ENCODE measurements at regions not wholly inside any gene's neighbourhood (a gene's known extent, or its start where the extent isn't known, plus 50 kb on each side); places are given as distances from the start of the nearest gene placed in this dataset.

DNA sequence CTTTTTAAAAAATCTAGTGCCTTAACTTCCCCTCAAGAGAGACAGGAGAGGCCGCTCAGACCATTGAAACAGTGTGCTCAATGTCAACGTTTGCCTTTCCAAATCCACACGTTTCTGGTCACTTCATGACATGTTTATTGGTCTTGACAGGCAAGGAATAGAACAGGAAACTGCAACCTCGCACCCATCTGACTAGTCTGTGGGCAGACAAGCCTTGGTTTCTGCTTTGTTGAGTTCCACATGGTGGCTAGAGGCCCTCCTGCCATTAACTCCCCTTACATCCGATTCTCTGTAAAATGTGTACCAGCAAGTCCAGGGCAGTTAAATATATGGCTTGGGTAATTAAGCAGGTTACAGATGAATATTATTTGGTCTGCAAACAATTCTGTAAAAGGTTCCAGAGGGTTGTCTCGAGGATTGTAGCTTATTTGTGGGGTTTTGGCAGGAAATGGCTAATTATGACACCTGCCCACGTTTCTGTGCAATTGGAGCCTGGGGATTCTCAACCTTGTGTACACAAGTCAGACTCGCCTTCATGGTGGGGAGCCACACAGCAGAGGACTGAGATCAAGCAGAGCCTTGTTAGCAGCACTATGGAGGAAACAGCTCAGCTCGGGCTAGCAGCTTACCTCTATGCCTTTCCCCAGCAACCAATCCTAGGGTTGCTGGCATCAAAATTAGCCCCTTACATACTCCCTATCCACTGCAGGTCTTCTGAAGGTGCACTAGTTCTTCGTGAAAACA, 317.5 kb upstream of the IGF1R start:
- H3K9me3 ChIP-seq: no peaks in the 10 kb centered on the region
- H3K27ac ChIP-seq: no peak overlapping the region
- no peak overlapping the region for H3K4me3 ChIP-seq
- TF ChIP-seq, protein P1, sequence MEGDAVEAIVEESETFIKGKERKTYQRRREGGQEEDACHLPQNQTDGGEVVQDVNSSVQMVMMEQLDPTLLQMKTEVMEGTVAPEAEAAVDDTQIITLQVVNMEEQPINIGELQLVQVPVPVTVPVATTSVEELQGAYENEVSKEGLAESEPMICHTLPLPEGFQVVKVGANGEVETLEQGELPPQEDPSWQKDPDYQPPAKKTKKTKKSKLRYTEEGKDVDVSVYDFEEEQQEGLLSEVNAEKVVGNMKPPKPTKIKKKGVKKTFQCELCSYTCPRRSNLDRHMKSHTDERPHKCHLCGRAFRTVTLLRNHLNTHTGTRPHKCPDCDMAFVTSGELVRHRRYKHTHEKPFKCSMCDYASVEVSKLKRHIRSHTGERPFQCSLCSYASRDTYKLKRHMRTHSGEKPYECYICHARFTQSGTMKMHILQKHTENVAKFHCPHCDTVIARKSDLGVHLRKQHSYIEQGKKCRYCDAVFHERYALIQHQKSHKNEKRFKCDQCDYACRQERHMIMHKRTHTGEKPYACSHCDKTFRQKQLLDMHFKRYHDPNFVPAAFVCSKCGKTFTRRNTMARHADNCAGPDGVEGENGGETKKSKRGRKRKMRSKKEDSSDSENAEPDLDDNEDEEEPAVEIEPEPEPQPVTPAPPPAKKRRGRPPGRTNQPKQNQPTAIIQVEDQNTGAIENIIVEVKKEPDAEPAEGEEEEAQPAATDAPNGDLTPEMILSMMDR (IDR thresholded peaks at IDR 0.05): no peak
- no peak for TF ChIP-seq POLR2A (IDR thresholded peaks at IDR 0.05)
- ATAC-seq: no peak
- intact Hi-C loops (cut with DNase I): no loop called here
- no peaks in the 10 kb centered on the region for H3K36me3 ChIP-seq
- no peaks in the 10 kb centered on the region for H3K27me3 ChIP-seq
- WGBS (ENCODE audit: insufficient coverage, low coverage, low lambda C conversion rate, missing lambda C conversion rate): 32% methylated on average over 10 of the region's 10 CpGs
- no peaks in the 10 kb centered on the region for H3K4me1 ChIP-seq
- DNase-seq: no peak

DNA sequence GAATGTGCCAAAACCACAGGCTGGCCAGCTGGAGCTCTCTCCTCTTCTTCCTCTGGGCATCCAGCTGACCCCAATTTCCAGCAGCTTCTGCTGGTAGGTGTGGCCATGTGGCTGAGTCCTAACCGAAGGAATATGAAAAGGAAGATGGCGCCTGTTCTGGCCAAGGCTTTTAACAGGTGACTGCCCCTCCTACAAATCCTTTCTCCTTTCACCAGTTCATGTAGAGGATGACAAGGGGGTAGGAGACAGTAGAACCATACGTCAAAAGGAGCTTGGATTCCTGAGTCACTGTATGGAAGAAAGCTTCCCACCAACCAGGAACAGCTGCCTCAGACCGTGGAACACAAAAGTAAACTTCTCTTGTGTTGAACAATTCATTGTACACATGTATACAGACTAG, 316.7 kb upstream of the IGF1R start:
- Histone ChIP-seq H3K4me1 (no peaks in the 10 kb centered on the region), H3K9me3 (no peaks in the 10 kb centered on the region), H3K4me3 (no peak overlapping the region), H3K36me3 (no peaks in the 10 kb centered on the region), H3K27me3 (no peaks in the 10 kb centered on the region), H3K27ac (no peak overlapping the region)
- no peak for TF ChIP-seq POLR2A (IDR thresholded peaks at IDR 0.05)
- TF ChIP-seq, protein P1 (IDR thresholded peaks at IDR 0.05): no peak
- ATAC-seq: no peak
- intact Hi-C loops (cut with DNase I): no loop called here
- DNase-seq: no peak
- WGBS (ENCODE audit: insufficient coverage, low coverage, low lambda C conversion rate, missing lambda C conversion rate): 83% methylated on average over 4 of the region's 4 CpGs

- TF ChIP-seq POLR2A (IDR thresholded peaks at IDR 0.05): no peak
- TF ChIP-seq, protein P1 (IDR thresholded peaks at IDR 0.05): no peak
- no peaks in the 10 kb centered on the region for H3K9me3 ChIP-seq
Measured at GRCh38 chr15:98333251-98333650, 315.1 kb upstream of the IGF1R start.

GRCh38 chr15:98342911-98343310, 305.4 kb upstream of the IGF1R start:
- H3K4me1 ChIP-seq: no peaks in the 10 kb centered on the region
- H3K9me3 ChIP-seq: no peaks in the 10 kb centered on the region
- ATAC-seq (no peak), DNase-seq (no peak)
- no peak overlapping the region for H3K27ac ChIP-seq
- intact Hi-C loops (cut with DNase I): no loop called here
- 69% methylated on average over 3 of the region's 3 CpGs for WGBS (ENCODE audit: insufficient coverage, low coverage, low lambda C conversion rate, missing lambda C conversion rate)
- no peak overlapping the region for H3K4me3 ChIP-seq
- no peaks in the 10 kb centered on the region for H3K36me3 ChIP-seq
- no peaks in the 10 kb centered on the region for H3K27me3 ChIP-seq
- TF ChIP-seq, protein P1 (IDR thresholded peaks at IDR 0.05): no peak

More at GRCh38 chr15:98333251-98333650, 315.1 kb upstream of the IGF1R start:
- H3K4me1 ChIP-seq: no peaks in the 10 kb centered on the region
- H3K36me3 ChIP-seq: no peaks in the 10 kb centered on the region
- H3K27ac ChIP-seq: no peak overlapping the region
- no peaks in the 10 kb centered on the region for H3K27me3 ChIP-seq
- intact Hi-C loops (cut with DNase I): no loop called here
- 40% methylated on average over 1 of the region's 7 CpGs for WGBS (ENCODE audit: insufficient coverage, low coverage, low lambda C conversion rate, missing lambda C conversion rate)
- no peak for DNase-seq
- no peak overlapping the region for H3K4me3 ChIP-seq
- no peak for ATAC-seq
